ENCODE measurements at regions not wholly inside any gene's neighbourhood (a gene's known extent, or its start where the extent isn't known, plus 50 kb on each side); places are given as distances from the start of the nearest gene placed in this dataset.

- DNase-seq, result no peak
Observed at GRCh38 chr6:81856872-81857271, 104.4 kb upstream of the TENT5A start.

- DNase-seq, result no peak
Observed at GRCh38 chr6:81854474-81854873, 102.0 kb upstream of the TENT5A start.

GRCh38 chr6:81853975-81854374 lies 101.5 kb upstream of the TENT5A start:
- no peak for DNase-seq

- DNase-seq, result no peak
Observed at GRCh38 chr6:81849248-81849647, 96.8 kb upstream of the TENT5A start.

GRCh38 chr6:81847866-81848265 lies 95.4 kb upstream of the TENT5A start:
- no peak for DNase-seq

- no peak for DNase-seq
Observed at GRCh38 chr6:81844686-81845085, 92.2 kb upstream of the TENT5A start.

- no peak for DNase-seq
Observed at GRCh38 chr6:81843302-81843701, 90.8 kb upstream of the TENT5A start.

GRCh38 chr6:81842254-81842653 lies 89.8 kb upstream of the TENT5A start:
- no peak for DNase-seq

- no peak for DNase-seq
Observed at GRCh38 chr6:81838724-81839426, 86.4 kb upstream of the TENT5A start.

- no peak for DNase-seq
Observed at GRCh38 chr6:81838031-81838430, 85.5 kb upstream of the TENT5A start.

- no peak for DNase-seq
Observed at GRCh38 chr6:81834141-81834681, 81.7 kb upstream of the TENT5A start.

- DNase-seq, result no peak
Observed at GRCh38 chr6:81832304-81832703, 79.8 kb upstream of the TENT5A start.

GRCh38 chr6:81831274-81831673 lies 78.8 kb upstream of the TENT5A start:
- DNase-seq, result no peak

GRCh38 chr6:81826784-81827183 lies 74.3 kb upstream of the TENT5A start:
- no peak for DNase-seq

GRCh38 chr6:81822568-81822967 lies 70.1 kb upstream of the TENT5A start:
- no peak for DNase-seq

- DNase-seq, result no peak
Observed at GRCh38 chr6:81821449-81821848, 69.0 kb upstream of the TENT5A start.

- DNase-seq, result no peak
Observed at GRCh38 chr6:81820980-81821379, 68.5 kb upstream of the TENT5A start.

GRCh38 chr6:81820422-81820821 lies 67.9 kb upstream of the TENT5A start:
- no peak for DNase-seq

- no peak for DNase-seq
Observed at GRCh38 chr6:81819767-81820166, 67.3 kb upstream of the TENT5A start.

- DNase-seq, result no peak
Observed at GRCh38 chr6:81818901-81819361, 66.5 kb upstream of the TENT5A start.

- DNase-seq, result no peak
Observed at GRCh38 chr6:81816380-81816779, 63.9 kb upstream of the TENT5A start.

- DNase-seq, result no peak
Observed at GRCh38 chr6:81814370-81815076, 62.0 kb upstream of the TENT5A start.

- no peak for DNase-seq
Observed at GRCh38 chr6:81813305-81813704, 60.8 kb upstream of the TENT5A start.

GRCh38 chr6:81812401-81812800 lies 59.9 kb upstream of the TENT5A start:
- DNase-seq, result no peak
